Body of pancreas (tissue), 4 donors: ENCODE measurements at regions not wholly inside any gene's neighbourhood (a gene's known extent, or its start where the extent isn't known, plus 50 kb on each side); places are given as distances from the start of the nearest gene placed in this dataset.

Source experiments
- CTCF ChIP-seq, 7 experiments: fragments of 450-650 bp in 4 of 7; fragments of 200-600 bp in 3 of 7; sonication (generic) in 3 of 7; IDR thresholded peaks; one replicate each; pipeline ENCODE4 v1.5.1; 2016 to 2019; ENCODE audit warnings: antibody characterized with exemption in 7 of 7
- POLR2A ChIP-seq, 3 donors: fragments of 450-650 bp; IDR thresholded peaks; one replicate each; pipeline ENCODE4 v1.6.1; 2016; ENCODE audit warnings: antibody characterized with exemption in 3 of 3, mild to moderate bottlenecking in 2 of 3

- TF ChIP-seq CTCF (IDR thresholded peaks at IDR 0.05) (no peak), POLR2A (IDR thresholded peaks at IDR 0.05) (no peak)
These were observed 338.1 kb upstream of the ADAMTS16 start for GRCh38 chr5:4802044-4802443.
